ENCODE measurements at regions not wholly inside any gene's neighbourhood (a gene's known extent, or its start where the extent isn't known, plus 50 kb on each side); places are given as distances from the start of the nearest gene placed in this dataset.

GRCh38 chr3:90025019-90025418 lies 917.6 kb downstream of the EPHA3 start:
- TF ChIP-seq TSHZ2 (CRISPR knock-in tag; IDR thresholded peaks at IDR 0.05): no peak
- TF ChIP-seq TOX (CRISPR knock-in tag; IDR thresholded peaks at IDR 0.05; ENCODE audit: borderline replicate concordance): no peak
- no peak for TF ChIP-seq PATZ1 (CRISPR knock-in tag; IDR thresholded peaks at IDR 0.05; ENCODE audit: borderline replicate concordance)
- no peak for TF ChIP-seq ARNTL (CRISPR knock-in tag; IDR thresholded peaks at IDR 0.05; ENCODE audit: borderline replicate concordance, low read depth)
- TF ChIP-seq CREB5 (CRISPR knock-in tag; IDR thresholded peaks at IDR 0.05; ENCODE audit: low read depth): no peak
- no peak for TF ChIP-seq GLIS3 (CRISPR knock-in tag; IDR thresholded peaks at IDR 0.05)
- no peak for TF ChIP-seq TCF4 (CRISPR knock-in tag; IDR thresholded peaks at IDR 0.05; ENCODE audit: borderline replicate concordance)
- no peak for TF ChIP-seq SNAI2 (CRISPR knock-in tag; IDR thresholded peaks at IDR 0.05)
- TF ChIP-seq OSR1 (CRISPR knock-in tag; IDR thresholded peaks at IDR 0.05): no peak

Data from SK-N-SH treated with all-trans-retinoic acid at 6 μM for 48 hours (cell line).